ENCODE measurements at regions not wholly inside any gene's neighbourhood (a gene's known extent, or its start where the extent isn't known, plus 50 kb on each side); places are given as distances from the start of the nearest gene placed in this dataset.

GRCh38 chr2:106954304-106954703 is 68.3 kb upstream of the ST6GAL2 start:
- Mint-ChIP-seq H3K4me1 (no peaks in the 10 kb centered on the region), H3K36me3 (no peaks in the 10 kb centered on the region), H3K27me3 (peaks cover 2 to 5% of the 10 kb centered on the region in 2 donors), H3K4me3 (no peak overlapping the region), H3K9me3 (peaks cover 0 to 4% (median 4%) of the 10 kb centered on the region in 3 donors), H3K27ac (no peak overlapping the region)
- ChIA-PET CTCF (no interaction called here), POLR2A (no interaction called here)
- Histone ChIP-seq H3K4me1 (ENCODE audit: control insufficient read depth in 1 of 2, extremely low read depth in 1 of 2, insufficient read depth in 2 of 2, low read length in 2 of 2) (no peaks in the 10 kb centered on the region), H3K4me3 (ENCODE audit: control insufficient read depth in 1 of 2, extremely low read depth in 1 of 2, low read length in 1 of 2) (no peak overlapping the region), H3K27me3 (replicated peaks in 1 of 2; ENCODE audit: control insufficient read depth in 2 of 2, extremely low read depth in 1 of 2, insufficient read depth in 2 of 2, low read length in 1 of 2) (no peaks in the 10 kb centered on the region), H3K9me3 (no peaks in the 10 kb centered on the region), H3K36me3 (ENCODE audit: control insufficient read depth in 2 of 2, extremely low read depth in 1 of 2, insufficient read depth in 1 of 2, low read length in 1 of 2) (no peaks in the 10 kb centered on the region), H3K27ac (ENCODE audit: low read length) (no peak overlapping the region)
- DNase-seq = no peak
- ATAC-seq (replicated peaks in 1 of 4) = no peak
- no CpG with 5 or more reads among the region's 3 CpGs for WGBS (ENCODE audit: insufficient coverage)

- no CpG with 5 or more reads among the region's 7 CpGs for WGBS (ENCODE audit: insufficient coverage)
- Histone ChIP-seq H3K27ac (ENCODE audit: low read length) (no peak overlapping the region), H3K4me3 (ENCODE audit: control insufficient read depth in 1 of 2, extremely low read depth in 1 of 2, low read length in 1 of 2) (no peak overlapping the region), H3K4me1 (ENCODE audit: control insufficient read depth in 1 of 2, extremely low read depth in 1 of 2, insufficient read depth in 2 of 2, low read length in 2 of 2) (no peaks in the 10 kb centered on the region), H3K9me3 (no peaks in the 10 kb centered on the region), H3K36me3 (ENCODE audit: control insufficient read depth in 2 of 2, extremely low read depth in 1 of 2, insufficient read depth in 1 of 2, low read length in 1 of 2) (no peaks in the 10 kb centered on the region), H3K27me3 (replicated peaks in 1 of 2; ENCODE audit: control insufficient read depth in 2 of 2, extremely low read depth in 1 of 2, insufficient read depth in 2 of 2, low read length in 1 of 2) (no peaks in the 10 kb centered on the region)
- no peak overlapping the region for H3K4me3 Mint-ChIP-seq
- H3K27me3 Mint-ChIP-seq = peaks cover 2 to 5% of the 10 kb centered on the region in 2 donors
- ChIA-PET POLR2A (no interaction called here), CTCF (no interaction called here)
- H3K9me3 Mint-ChIP-seq = no peaks in the 10 kb centered on the region
- no peaks in the 10 kb centered on the region for H3K4me1 Mint-ChIP-seq
- no peak overlapping the region for H3K27ac Mint-ChIP-seq
- no peaks in the 10 kb centered on the region for H3K36me3 Mint-ChIP-seq
- ATAC-seq (replicated peaks in 1 of 4) (no peak), DNase-seq (no peak)
Measured at GRCh38 chr2:106956416-106956815, 70.4 kb upstream of the ST6GAL2 start.

GRCh38 chr2:106956879-106957278 is 70.9 kb upstream of the ST6GAL2 start:
- Histone ChIP-seq H3K4me3 (ENCODE audit: control insufficient read depth in 1 of 2, extremely low read depth in 1 of 2, low read length in 1 of 2) (no peak overlapping the region), H3K36me3 (ENCODE audit: control insufficient read depth in 2 of 2, extremely low read depth in 1 of 2, insufficient read depth in 1 of 2, low read length in 1 of 2) (no peaks in the 10 kb centered on the region), H3K27me3 (replicated peaks in 1 of 2; ENCODE audit: control insufficient read depth in 2 of 2, extremely low read depth in 1 of 2, insufficient read depth in 2 of 2, low read length in 1 of 2) (no peaks in the 10 kb centered on the region), H3K27ac (ENCODE audit: low read length) (no peak overlapping the region), H3K9me3 (no peaks in the 10 kb centered on the region), H3K4me1 (ENCODE audit: control insufficient read depth in 1 of 2, extremely low read depth in 1 of 2, insufficient read depth in 2 of 2, low read length in 2 of 2) (no peaks in the 10 kb centered on the region)
- H3K4me1 Mint-ChIP-seq = no peaks in the 10 kb centered on the region
- H3K27ac Mint-ChIP-seq = no peak overlapping the region
- no peak overlapping the region for H3K4me3 Mint-ChIP-seq
- POLR2A ChIA-PET = no interaction called here
- H3K36me3 Mint-ChIP-seq = no peaks in the 10 kb centered on the region
- 55% methylated on average over 2 of the region's 3 CpGs for WGBS (ENCODE audit: insufficient coverage)
- no peaks in the 10 kb centered on the region for H3K9me3 Mint-ChIP-seq
- DNase-seq = no peak
- CTCF ChIA-PET = no interaction called here
- no peak for ATAC-seq (replicated peaks in 1 of 4)
- H3K27me3 Mint-ChIP-seq = peaks cover 2 to 5% of the 10 kb centered on the region in 2 donors

- ChIA-PET CTCF (no interaction called here), POLR2A (no interaction called here)
- Mint-ChIP-seq H3K36me3 (no peaks in the 10 kb centered on the region), H3K27ac (no peak overlapping the region), H3K27me3 (peaks cover 0 to 1% of the 10 kb centered on the region in 2 donors), H3K9me3 (peaks cover 0 to 3% (median 0%) of the 10 kb centered on the region in 3 donors), H3K4me1 (no peaks in the 10 kb centered on the region), H3K4me3 (no peak overlapping the region)
- WGBS (ENCODE audit: insufficient coverage) = no CpG with 5 or more reads among the region's 1 CpG
- DNase-seq = no peak
- no peaks in the 10 kb centered on the region for H3K36me3 ChIP-seq (ENCODE audit: control insufficient read depth in 2 of 2, extremely low read depth in 1 of 2, insufficient read depth in 1 of 2, low read length in 1 of 2)
- no peak overlapping the region for H3K4me3 ChIP-seq (ENCODE audit: control insufficient read depth in 1 of 2, extremely low read depth in 1 of 2, low read length in 1 of 2)
- no peaks in the 10 kb centered on the region for H3K9me3 ChIP-seq
- no peak for ATAC-seq (replicated peaks in 1 of 4)
- H3K27me3 ChIP-seq (replicated peaks in 1 of 2; ENCODE audit: control insufficient read depth in 2 of 2, extremely low read depth in 1 of 2, insufficient read depth in 2 of 2, low read length in 1 of 2) = no peaks in the 10 kb centered on the region
- no peak overlapping the region for H3K27ac ChIP-seq (ENCODE audit: low read length)
- no peaks in the 10 kb centered on the region for H3K4me1 ChIP-seq (ENCODE audit: control insufficient read depth in 1 of 2, extremely low read depth in 1 of 2, insufficient read depth in 2 of 2, low read length in 2 of 2)
Measured at GRCh38 chr2:106959975-106960682, 74.2 kb upstream of the ST6GAL2 start.

- Mint-ChIP-seq H3K9me3 (peaks cover 0 to 3% (median 0%) of the 10 kb centered on the region in 3 donors), H3K27ac (no peak overlapping the region), H3K4me1 (no peaks in the 10 kb centered on the region), H3K36me3 (no peaks in the 10 kb centered on the region), H3K4me3 (no peak overlapping the region), H3K27me3 (peaks cover 0 to 1% of the 10 kb centered on the region in 2 donors)
- no peak for DNase-seq
- no peaks in the 10 kb centered on the region for H3K27me3 ChIP-seq (replicated peaks in 1 of 2; ENCODE audit: control insufficient read depth in 2 of 2, extremely low read depth in 1 of 2, insufficient read depth in 2 of 2, low read length in 1 of 2)
- ATAC-seq (replicated peaks in 1 of 4) = no peak
- WGBS (ENCODE audit: insufficient coverage) = 48% methylated on average over 4 of the region's 5 CpGs
- no peaks in the 10 kb centered on the region for H3K4me1 ChIP-seq (ENCODE audit: control insufficient read depth in 1 of 2, extremely low read depth in 1 of 2, insufficient read depth in 2 of 2, low read length in 2 of 2)
- POLR2A ChIA-PET = no interaction called here
- H3K4me3 ChIP-seq (ENCODE audit: control insufficient read depth in 1 of 2, extremely low read depth in 1 of 2, low read length in 1 of 2) = no peak overlapping the region
- H3K36me3 ChIP-seq (ENCODE audit: control insufficient read depth in 2 of 2, extremely low read depth in 1 of 2, insufficient read depth in 1 of 2, low read length in 1 of 2) = no peaks in the 10 kb centered on the region
- H3K27ac ChIP-seq (ENCODE audit: low read length) = no peak overlapping the region
- CTCF ChIA-PET = no interaction called here
- no peaks in the 10 kb centered on the region for H3K9me3 ChIP-seq
Measured at GRCh38 chr2:106960683-106961161, 74.8 kb upstream of the ST6GAL2 start.

GRCh38 chr2:106961328-106961727 is 75.4 kb upstream of the ST6GAL2 start:
- Histone ChIP-seq H3K4me1 (ENCODE audit: control insufficient read depth in 1 of 2, extremely low read depth in 1 of 2, insufficient read depth in 2 of 2, low read length in 2 of 2) (no peaks in the 10 kb centered on the region), H3K27me3 (replicated peaks in 1 of 2; ENCODE audit: control insufficient read depth in 2 of 2, extremely low read depth in 1 of 2, insufficient read depth in 2 of 2, low read length in 1 of 2) (no peaks in the 10 kb centered on the region), H3K27ac (ENCODE audit: low read length) (no peak overlapping the region), H3K9me3 (no peaks in the 10 kb centered on the region), H3K4me3 (ENCODE audit: control insufficient read depth in 1 of 2, extremely low read depth in 1 of 2, low read length in 1 of 2) (no peak overlapping the region), H3K36me3 (ENCODE audit: control insufficient read depth in 2 of 2, extremely low read depth in 1 of 2, insufficient read depth in 1 of 2, low read length in 1 of 2) (no peaks in the 10 kb centered on the region)
- ATAC-seq (replicated peaks in 1 of 4) (no peak), DNase-seq (no peak)
- ChIA-PET POLR2A (no interaction called here), CTCF (no interaction called here)
- Mint-ChIP-seq H3K4me1 (no peaks in the 10 kb centered on the region), H3K27ac (no peak overlapping the region), H3K4me3 (no peak overlapping the region), H3K9me3 (peaks cover 0 to 3% (median 0%) of the 10 kb centered on the region in 3 donors), H3K36me3 (no peaks in the 10 kb centered on the region), H3K27me3 (peaks cover 0 to 1% of the 10 kb centered on the region in 2 donors)
- no CpG with 5 or more reads among the region's 3 CpGs for WGBS (ENCODE audit: insufficient coverage)

- Histone ChIP-seq H3K36me3 (ENCODE audit: control insufficient read depth in 2 of 2, extremely low read depth in 1 of 2, insufficient read depth in 1 of 2, low read length in 1 of 2) (no peaks in the 10 kb centered on the region), H3K27me3 (replicated peaks in 1 of 2; ENCODE audit: control insufficient read depth in 2 of 2, extremely low read depth in 1 of 2, insufficient read depth in 2 of 2, low read length in 1 of 2) (no peaks in the 10 kb centered on the region), H3K27ac (ENCODE audit: low read length) (no peak overlapping the region), H3K9me3 (no peaks in the 10 kb centered on the region), H3K4me3 (ENCODE audit: control insufficient read depth in 1 of 2, extremely low read depth in 1 of 2, low read length in 1 of 2) (no peak overlapping the region), H3K4me1 (ENCODE audit: control insufficient read depth in 1 of 2, extremely low read depth in 1 of 2, insufficient read depth in 2 of 2, low read length in 2 of 2) (no peaks in the 10 kb centered on the region)
- Mint-ChIP-seq H3K27ac (no peak overlapping the region), H3K36me3 (no peaks in the 10 kb centered on the region), H3K9me3 (peaks cover 0 to 3% (median 0%) of the 10 kb centered on the region in 3 donors), H3K4me3 (no peak overlapping the region), H3K27me3 (peaks cover 0 to 1% of the 10 kb centered on the region in 2 donors), H3K4me1 (no peaks in the 10 kb centered on the region)
- ChIA-PET POLR2A (no interaction called here), CTCF (no interaction called here)
- ATAC-seq (replicated peaks in 1 of 4) (no peak), DNase-seq (no peak)
- WGBS (ENCODE audit: insufficient coverage) = 75% methylated on average over 1 of the region's 1 CpG
Measured at GRCh38 chr2:106963156-106963555, 77.2 kb upstream of the ST6GAL2 start.

Data from T-cell (primary cell).